ENCODE measurements at regions not wholly inside any gene's neighbourhood (a gene's known extent, or its start where the extent isn't known, plus 50 kb on each side); places are given as distances from the start of the nearest gene placed in this dataset.

- H3K4me2 ChIP-seq (ENCODE audit: low read depth, low read length, poor library complexity, severe bottlenecking), result no peak overlapping the region
- H3K27me3 ChIP-seq (ENCODE audit: low read length), result no peaks in the 10 kb centered on the region
- H3K36me3 ChIP-seq (ENCODE audit: low read length), result no peaks in the 10 kb centered on the region
- no peak for TF ChIP-seq EZH2phosphoT487 (conservative IDR thresholded peaks at IDR 0.05; ENCODE audit: low read length)
- no peak for TF ChIP-seq CTCF (IDR thresholded peaks at IDR 0.05; ENCODE audit: insufficient read depth, low read length, poor library complexity, severe bottlenecking)
- no peaks in the 10 kb centered on the region for H4K20me1 ChIP-seq (ENCODE audit: low read depth, low read length)
- H3K9me2 ChIP-seq (replicated peaks; ENCODE audit: insufficient read depth, low read length), result no peaks in the 10 kb centered on the region
- no peaks in the 10 kb centered on the region for H3F3A ChIP-seq (ENCODE audit: insufficient read depth)
- no peak overlapping the region for H3K27ac ChIP-seq (ENCODE audit: low read depth, low read length)
- no peak overlapping the region for H3K4me3 ChIP-seq (ENCODE audit: insufficient read depth, low read length, poor library complexity, severe bottlenecking)
- no peaks in the 10 kb centered on the region for H3K9me3 ChIP-seq (ENCODE audit: insufficient read depth, low read length)
- H3K79me2 ChIP-seq (ENCODE audit: insufficient read depth, low read length), result no peaks in the 10 kb centered on the region
- no peak overlapping the region for H2AFZ ChIP-seq (ENCODE audit: low read depth, low read length, severe bottlenecking)
- H3K9ac ChIP-seq (ENCODE audit: low read length), result no peak overlapping the region
These were observed 748.7 kb upstream of the CHAC2 start for GRCh38 chr2:53018825-53019425.

- no peaks in the 10 kb centered on the region for H4K20me1 ChIP-seq (ENCODE audit: low read depth, low read length)
- H3K36me3 ChIP-seq (ENCODE audit: low read length), result no peaks in the 10 kb centered on the region
- H3K27me3 ChIP-seq (ENCODE audit: low read length), result no peaks in the 10 kb centered on the region
- no peak overlapping the region for H3K27ac ChIP-seq (ENCODE audit: low read depth, low read length)
- no peak overlapping the region for H3K4me3 ChIP-seq (ENCODE audit: insufficient read depth, low read length, poor library complexity, severe bottlenecking)
- no peak overlapping the region for H3K9ac ChIP-seq (ENCODE audit: low read length)
- H3K9me3 ChIP-seq (ENCODE audit: insufficient read depth, low read length), result no peaks in the 10 kb centered on the region
- H3K9me2 ChIP-seq (replicated peaks; ENCODE audit: insufficient read depth, low read length), result no peaks in the 10 kb centered on the region
- no peak overlapping the region for H3K4me2 ChIP-seq (ENCODE audit: low read depth, low read length, poor library complexity, severe bottlenecking)
- H2AFZ ChIP-seq (ENCODE audit: low read depth, low read length, severe bottlenecking), result no peak overlapping the region
- H3F3A ChIP-seq (ENCODE audit: insufficient read depth), result no peaks in the 10 kb centered on the region
- H3K79me2 ChIP-seq (ENCODE audit: insufficient read depth, low read length), result no peaks in the 10 kb centered on the region
- TF ChIP-seq CTCF (IDR thresholded peaks at IDR 0.05; ENCODE audit: insufficient read depth, low read length, poor library complexity, severe bottlenecking) (no peak), EZH2phosphoT487 (conservative IDR thresholded peaks at IDR 0.05; ENCODE audit: low read length) (no peak)
These were observed 760.6 kb upstream of the CHAC2 start for GRCh38 chr2:53006980-53007379.

DNA sequence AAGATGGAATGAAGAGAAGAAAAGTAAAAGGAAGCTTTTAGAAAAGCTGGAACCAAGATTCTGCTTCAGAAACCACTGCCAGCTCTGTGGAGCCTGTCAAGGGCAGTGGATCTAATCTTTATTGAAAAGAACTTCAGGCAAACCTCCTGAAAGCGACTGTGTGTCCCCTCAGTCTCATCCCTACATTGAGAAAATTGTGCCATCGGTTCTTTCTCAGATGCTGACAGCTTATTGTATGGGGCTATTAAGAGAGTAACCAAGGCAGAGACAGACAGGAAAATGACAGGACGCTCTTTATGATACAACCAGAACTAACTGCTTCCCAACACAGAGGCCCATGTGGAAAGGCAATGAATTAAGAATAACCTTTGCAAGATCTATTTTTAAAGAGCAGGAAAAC lies 763.2 kb upstream of the CHAC2 start:
- Histone ChIP-seq H3K9ac (ENCODE audit: low read length) (no peak overlapping the region), H3K4me3 (ENCODE audit: insufficient read depth, low read length, poor library complexity, severe bottlenecking) (no peak overlapping the region), H3K79me2 (ENCODE audit: insufficient read depth, low read length) (no peaks in the 10 kb centered on the region), H4K20me1 (ENCODE audit: low read depth, low read length) (no peaks in the 10 kb centered on the region), H2AFZ (ENCODE audit: low read depth, low read length, severe bottlenecking) (no peak overlapping the region), H3K9me3 (ENCODE audit: insufficient read depth, low read length) (no peaks in the 10 kb centered on the region), H3F3A (ENCODE audit: insufficient read depth) (no peaks in the 10 kb centered on the region), H3K36me3 (ENCODE audit: low read length) (no peaks in the 10 kb centered on the region), H3K27me3 (ENCODE audit: low read length) (no peaks in the 10 kb centered on the region), H3K4me2 (ENCODE audit: low read depth, low read length, poor library complexity, severe bottlenecking) (no peak overlapping the region), H3K27ac (ENCODE audit: low read depth, low read length) (no peak overlapping the region), H3K9me2 (replicated peaks; ENCODE audit: insufficient read depth, low read length) (no peaks in the 10 kb centered on the region)
- TF ChIP-seq CTCF (IDR thresholded peaks at IDR 0.05; ENCODE audit: insufficient read depth, low read length, poor library complexity, severe bottlenecking), result no peak
- no peak for TF ChIP-seq EZH2phosphoT487 (conservative IDR thresholded peaks at IDR 0.05; ENCODE audit: low read length)

All from SU-DHL-6 (cell line).